CD4-positive, alpha-beta T cell (primary cell): ENCODE measurements at regions not wholly inside any gene's neighbourhood (a gene's known extent, or its start where the extent isn't known, plus 50 kb on each side); places are given as distances from the start of the nearest gene placed in this dataset.

ENCODE experiments used
- ATAC-seq: fragments of 200-7000 bp; cut with Tn5 transposase; one replicate; pipeline ENCODE4 v1.10.0; 2022; ENCODE audit warnings: mild to moderate bottlenecking; ENCODE audit not compliant: poor library complexity
- CTCF ChIA-PET: fragments of 350-600 bp; sonication (Branson Sonifier 250); formaldehyde crosslinking; loops from one replicate; lab custom pipeline; 2021; ENCODE audit warnings: antibody characterized with exemption, inconsistent platforms; lab: Charles Lee
- POLR2A ChIA-PET: fragments of 350-600 bp; sonication (Branson Sonifier 250); formaldehyde crosslinking; loops from one replicate; lab custom pipeline; 2021; ENCODE audit warnings: antibody characterized with exemption, inconsistent platforms; lab: Charles Lee
- DNase-seq, 14 experiments: peaks; one replicate each; pipeline ENCODE4 v3.0.0-alpha.2; 2013 to 2020; ENCODE audit warnings: mixed read lengths in 2 of 14
- H3K27ac ChIP-seq, 2 donors: one replicate each; pipeline versions ENCODE4 v1.5.1 to v1.7.0; 2013; ENCODE audit warnings: low read length in 2 of 2, low read depth in 1 of 2, mild to moderate bottlenecking in 1 of 2
- H3K27me3 ChIP-seq, 2 experiments: 1 replicate in 1 of 2; 2 replicates in 1 of 2; pipeline versions ENCODE4 v1.6.1 to v1.7.0; 2013; ENCODE audit warnings: low read length in 2 of 2, control low read depth in 1 of 2, mild to moderate bottlenecking in 1 of 2, moderate library complexity in 1 of 2; ENCODE audit not compliant: insufficient read depth in 2 of 2, control insufficient read depth in 1 of 2
- H3K36me3 ChIP-seq: one replicate; pipeline ENCODE4 v1.6.1; 2013; ENCODE audit warnings: low read length, control low read depth; ENCODE audit not compliant: insufficient read depth
- H3K4me1 ChIP-seq: one replicate; pipeline ENCODE4 v1.6.1; 2013; ENCODE audit warnings: low read length, control low read depth; ENCODE audit not compliant: insufficient read depth
- H3K4me3 ChIP-seq: one replicate; pipeline ENCODE4 v1.5.1; 2013; ENCODE audit warnings: mild to moderate bottlenecking, low read length, moderate library complexity
- H3K9me3 ChIP-seq, 2 experiments: 1 replicate in 1 of 2; 2 replicates in 1 of 2; pipeline versions ENCODE4 v1.6.1 to v1.7.0; 2013; ENCODE audit warnings: low read length in 2 of 2, mild to moderate bottlenecking in 2 of 2, control low read depth in 1 of 2, moderate library complexity in 1 of 2; ENCODE audit not compliant: control insufficient read depth in 1 of 2, insufficient read depth in 1 of 2
- H3K27ac Mint-ChIP-seq: one replicate; pipeline ENCODE4 v1.8.0; 2020; ENCODE audit warnings: mixed read lengths
- H3K27me3 Mint-ChIP-seq: one replicate; pipeline ENCODE4 v1.8.0; 2021; ENCODE audit warnings: mixed read lengths
- H3K36me3 Mint-ChIP-seq: one replicate; pipeline ENCODE4 v1.8.0; 2021; ENCODE audit warnings: low read depth, mixed read lengths
- H3K4me1 Mint-ChIP-seq: one replicate; pipeline ENCODE4 v1.8.0; 2021; ENCODE audit warnings: low read depth, mixed read lengths
- H3K4me3 Mint-ChIP-seq: one replicate; pipeline ENCODE4 v1.8.0; 2020; ENCODE audit warnings: mild to moderate bottlenecking, mixed read lengths
- H3K9me3 Mint-ChIP-seq: one replicate; pipeline ENCODE4 v1.8.0; 2020; ENCODE audit warnings: mixed read lengths
- CTCF ChIP-seq: fragments of 200-600 bp; IDR thresholded peaks from one replicate; pipeline ENCODE4 v1.8.0; 2022; ENCODE audit warnings: antibody characterized with exemption, mild to moderate bottlenecking
- intact Hi-C, 2 experiments: fragments of 100-400 bp; cut with DNase I in 1 of 2; cut with micrococcal nuclease in 1 of 2; formaldehyde crosslinking; loops; one replicate each; pipeline versions ENCODE4 v1.15.1 to v1.9.0; 2023 to 2025; cut with DNase I, micrococcal nuclease

GRCh38 chr2:47675196-47675825 is 104.5 kb upstream of the KCNK12 start:
- Histone ChIP-seq H3K27ac (no peak overlapping the region), H3K36me3 (no peaks in the 10 kb centered on the region), H3K4me1 (no peaks in the 10 kb centered on the region), H3K4me3 (no peak overlapping the region), H3K9me3 (no peaks in the 10 kb centered on the region), H3K27me3 (peaks cover 3% of the 10 kb centered on the region in 2 experiments)
- TF ChIP-seq CTCF: no peak
- ATAC-seq (no peak), DNase-seq (no peak)
- POLR2A ChIA-PET: no interaction called here
- intact Hi-C loops: no loop called here
- H3K36me3 Mint-ChIP-seq: no peaks in the 10 kb centered on the region
- no peak overlapping the region for H3K27ac Mint-ChIP-seq
- CTCF ChIA-PET: no interaction called here
- no peaks in the 10 kb centered on the region for H3K9me3 Mint-ChIP-seq
- H3K27me3 Mint-ChIP-seq: peaks cover 7% of the 10 kb centered on the region
- no peaks in the 10 kb centered on the region for H3K4me1 Mint-ChIP-seq
- H3K4me3 Mint-ChIP-seq: no peak overlapping the region

GRCh38 chr2:47666332-47666731 is 95.5 kb upstream of the KCNK12 start:
- Mint-ChIP-seq H3K4me1 (no peaks in the 10 kb centered on the region), H3K27ac (no peak overlapping the region), H3K27me3 (no peaks in the 10 kb centered on the region), H3K9me3 (no peaks in the 10 kb centered on the region), H3K4me3 (no peak overlapping the region), H3K36me3 (no peaks in the 10 kb centered on the region)
- TF ChIP-seq CTCF: no peak
- ChIA-PET CTCF (no interaction called here), POLR2A (no interaction called here)
- intact Hi-C loops: no loop called here
- ATAC-seq: no peak
- H3K9me3 ChIP-seq: no peaks in the 10 kb centered on the region
- no peak overlapping the region for H3K4me3 ChIP-seq
- H3K27me3 ChIP-seq: no peaks in the 10 kb centered on the region
- H3K27ac ChIP-seq: no peak overlapping the region
- no peaks in the 10 kb centered on the region for H3K36me3 ChIP-seq
- H3K4me1 ChIP-seq: no peaks in the 10 kb centered on the region
- DNase-seq: no peak

- ChIA-PET CTCF (interaction anchor here (0.7 to 1.0 kb wide), 2 partner anchors 103 to 329 kb away, joined by 3 to 6 read pairs; no protein-coding TSS in a partner anchor), POLR2A (no interaction called here)
Observed at GRCh38 chr2:47664817-47665216, 94.0 kb upstream of the KCNK12 start.

More at GRCh38 chr2:47664817-47665216, 94.0 kb upstream of the KCNK12 start:
- H3K9me3 ChIP-seq: no peaks in the 10 kb centered on the region
- no peaks in the 10 kb centered on the region for H3K4me1 Mint-ChIP-seq
- no peaks in the 10 kb centered on the region for H3K27me3 Mint-ChIP-seq
- no peaks in the 10 kb centered on the region for H3K36me3 ChIP-seq
- no peak overlapping the region for H3K27ac ChIP-seq
- DNase-seq (no peak), ATAC-seq (no peak)
- no peak for TF ChIP-seq CTCF
- H3K9me3 Mint-ChIP-seq: no peaks in the 10 kb centered on the region
- intact Hi-C loops: no loop called here
- no peak overlapping the region for H3K4me3 Mint-ChIP-seq
- no peak overlapping the region for H3K4me3 ChIP-seq
- H3K4me1 ChIP-seq: no peaks in the 10 kb centered on the region
- H3K27me3 ChIP-seq: no peaks in the 10 kb centered on the region
- H3K36me3 Mint-ChIP-seq: no peaks in the 10 kb centered on the region
- no peak overlapping the region for H3K27ac Mint-ChIP-seq
